NB4 (cell line): ENCODE measurements at regions not wholly inside any gene's neighbourhood (a gene's known extent, or its start where the extent isn't known, plus 50 kb on each side); places are given as distances from the start of the nearest gene placed in this dataset.

Experiments
- CTCF ChIP-seq: IDR thresholded peaks from one replicate; pipeline ENCODE4 v1.5.1; 2012; ENCODE audit warnings: low read depth, low read length
- MAX ChIP-seq: IDR thresholded peaks from 2 replicates; pipeline ENCODE4 v1.6.1; 2011; ENCODE audit warnings: low read depth, low read length

- TF ChIP-seq CTCF (no peak), MAX (no peak)
Observed at GRCh38 chr9:32258482-32258881, 126.0 kb upstream of the ACO1 start.
